ENCODE measurements at regions not wholly inside any gene's neighbourhood (a gene's known extent, or its start where the extent isn't known, plus 50 kb on each side); places are given as distances from the start of the nearest gene placed in this dataset.
"Not testable (repeated sequence)": the region's sequence is repeated elsewhere in the genome, so short reads cannot be mapped to it uniquely, and the experiment has no call there.

DNA sequence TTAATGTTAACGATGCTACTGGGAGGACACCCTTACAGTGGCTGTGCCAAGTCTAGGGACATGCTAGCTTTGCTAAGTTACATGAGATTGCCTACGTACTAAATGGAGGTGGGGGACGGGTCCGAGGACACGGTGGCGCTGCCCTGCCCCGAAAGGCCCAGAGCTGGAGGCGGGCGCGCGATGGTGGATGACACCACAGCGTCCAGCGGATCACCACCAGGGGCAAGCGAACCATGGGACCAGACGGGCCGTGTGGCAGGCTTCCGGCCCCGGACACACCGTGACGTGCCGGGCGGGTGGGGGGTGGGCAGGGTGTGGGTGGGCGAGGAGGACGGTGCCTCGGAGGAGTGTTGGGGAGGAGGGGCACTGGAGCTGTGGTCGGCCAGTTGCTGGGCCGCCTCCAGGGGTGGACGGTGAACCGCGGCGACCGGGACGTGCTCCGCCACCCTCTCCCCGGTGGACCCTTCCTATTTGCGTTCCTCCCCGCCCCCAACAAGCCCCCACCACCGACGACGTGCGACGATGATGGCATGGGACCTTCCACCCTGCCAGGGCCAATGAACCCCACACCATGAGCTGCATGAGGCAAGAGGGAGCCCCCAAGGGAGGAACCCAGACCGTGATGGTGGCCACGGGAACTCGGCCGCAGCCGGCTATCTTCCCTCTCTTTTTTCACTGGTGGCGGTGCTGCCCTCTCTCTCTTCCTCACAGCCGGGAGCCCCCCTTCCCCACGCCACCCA is 773.3 kb upstream of the DEFB115 start:
- no peak for DNase-seq (ENCODE audit: low read depth)

- no peak for DNase-seq (ENCODE audit: low read depth)
Measured at GRCh38 chr20:30484749-30485070, 772.8 kb upstream of the DEFB115 start.

GRCh38 chr20:30485331-30486102 is 771.9 kb upstream of the DEFB115 start:
- no peak for DNase-seq (ENCODE audit: low read depth)

GRCh38 chr20:30486103-30486478 is 771.4 kb upstream of the DEFB115 start:
- no peak for DNase-seq (ENCODE audit: low read depth)

DNA sequence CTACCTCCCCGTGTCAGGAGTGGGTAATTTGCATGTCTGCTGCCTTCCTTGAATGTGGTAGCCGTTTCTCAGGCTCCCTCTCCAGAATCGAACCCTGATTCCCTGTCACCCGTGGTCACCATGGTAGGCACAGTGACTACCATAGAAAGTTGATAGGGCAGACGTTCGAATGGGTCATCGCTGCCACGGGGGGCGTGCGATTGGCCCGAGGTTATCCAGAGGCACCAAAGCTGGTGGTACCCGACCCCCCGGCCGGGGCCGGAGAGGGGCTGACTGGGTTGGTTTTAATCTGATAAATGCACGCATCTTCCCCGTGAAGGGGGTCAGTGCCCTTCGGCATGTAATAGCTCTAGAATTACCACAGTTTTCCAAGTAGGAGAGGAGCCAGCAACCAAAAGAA is 770.0 kb upstream of the DEFB115 start:
- DNase-seq (ENCODE audit: low read depth): not testable (repeated sequence)

DNA sequence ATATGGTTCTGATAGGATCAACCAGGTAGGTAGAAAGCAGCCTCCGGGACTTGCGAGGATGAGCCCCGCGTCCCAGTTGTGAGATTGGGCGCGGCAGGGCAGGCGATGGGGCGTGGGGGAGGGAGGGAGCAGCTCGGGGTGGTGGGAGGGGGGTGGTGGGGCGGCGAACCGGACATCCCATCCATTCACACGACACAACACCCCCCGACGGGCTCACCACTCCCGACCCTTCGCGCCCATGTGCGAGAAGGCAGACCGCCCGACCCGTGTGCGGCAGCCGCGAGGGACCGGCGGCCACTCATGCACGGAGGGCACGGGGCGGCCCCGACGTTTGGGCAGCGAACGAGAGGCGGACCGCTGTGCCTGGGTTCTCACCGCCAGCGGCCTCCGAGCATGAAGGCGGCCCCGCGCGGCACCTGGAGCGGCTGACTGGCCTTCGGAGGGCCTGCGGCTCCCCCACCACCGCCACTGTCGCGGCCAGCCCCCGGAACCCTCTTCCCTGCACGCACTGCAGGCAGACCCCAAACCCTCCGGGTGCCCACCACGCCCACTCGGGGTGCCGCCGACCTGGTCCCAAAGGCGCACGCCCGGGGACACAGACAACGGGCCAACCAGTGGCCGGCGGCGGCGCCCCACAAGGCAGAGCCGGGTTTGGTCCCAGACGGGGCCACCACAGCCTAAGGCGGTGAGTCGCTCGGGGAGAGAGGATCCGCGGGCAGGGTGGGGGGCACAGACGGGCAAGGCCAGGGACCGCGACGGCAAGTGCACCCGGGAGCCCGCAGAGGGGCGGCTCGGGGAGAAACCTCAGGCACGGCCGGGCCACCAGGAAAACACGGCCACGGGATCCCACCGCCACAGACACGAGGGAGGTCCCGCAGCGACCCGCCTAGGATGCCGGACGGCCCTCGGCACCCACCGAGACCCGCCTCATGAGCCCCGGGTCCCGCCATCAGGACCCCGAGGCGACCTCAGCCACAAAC is 769.2 kb upstream of the DEFB115 start:
- DNase-seq (ENCODE audit: low read depth): no peak

DNA sequence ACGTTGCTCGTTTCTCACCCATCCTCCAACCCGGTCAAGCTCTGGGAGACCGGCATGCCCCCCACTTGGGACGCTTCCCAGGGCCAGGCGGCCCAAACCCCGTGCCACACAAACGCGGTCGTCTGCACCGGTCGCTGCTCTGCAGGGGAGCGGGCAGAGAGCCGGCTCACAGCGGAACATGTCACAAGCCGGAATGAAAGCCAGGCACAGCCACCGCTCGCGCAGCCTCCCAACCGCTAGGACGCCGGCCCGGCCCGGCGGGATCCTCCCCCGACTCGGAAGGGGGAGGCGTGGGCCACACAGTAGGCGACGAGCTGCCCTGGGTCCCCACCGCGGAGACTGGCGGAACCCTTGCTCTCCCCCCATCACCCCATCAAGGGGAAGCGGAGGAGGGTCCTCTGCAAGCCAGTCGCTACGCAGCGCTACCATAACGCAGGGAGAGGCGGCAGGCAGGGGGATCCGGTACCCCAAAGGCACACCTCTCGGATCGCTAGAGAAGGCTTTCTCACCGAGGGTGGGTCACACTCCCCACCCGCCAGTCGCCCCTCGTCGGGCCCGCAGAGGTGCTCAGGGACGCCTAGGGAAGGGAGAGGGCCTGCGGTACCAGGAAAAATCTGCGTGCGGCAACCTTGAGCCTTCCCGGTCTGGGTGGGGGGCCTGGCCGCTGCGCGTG is 768.4 kb upstream of the DEFB115 start:
- no peak for DNase-seq (ENCODE audit: low read depth)

GRCh38 chr20:30489614-30490003 is 767.9 kb upstream of the DEFB115 start:
- no peak for DNase-seq (ENCODE audit: low read depth)

DNA sequence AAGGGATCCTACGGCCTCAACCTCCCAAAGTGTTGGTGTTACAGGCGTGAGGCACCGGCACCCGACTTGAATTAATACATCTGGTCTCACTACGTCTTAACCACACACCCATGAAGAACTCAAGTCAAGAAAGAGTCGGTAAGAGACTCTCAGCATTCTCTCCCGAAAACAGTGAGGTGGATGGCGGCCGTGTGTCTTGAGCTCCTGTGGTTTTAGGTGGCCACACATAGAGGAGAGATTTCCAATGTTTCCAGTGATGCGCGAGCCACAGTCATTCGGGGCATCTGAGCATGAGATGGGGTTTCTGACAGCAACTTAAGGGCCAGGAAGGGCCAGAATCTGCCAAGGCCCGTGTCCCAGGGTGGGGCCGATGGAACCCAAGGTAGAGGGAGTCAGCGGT is 766.4 kb upstream of the DEFB115 start:
- DNase-seq (ENCODE audit: low read depth): no peak

- DNase-seq (ENCODE audit: low read depth): not testable (repeated sequence)
Measured at GRCh38 chr20:30496656-30497055, 760.8 kb upstream of the DEFB115 start.

GRCh38 chr20:30497191-30497590 is 760.3 kb upstream of the DEFB115 start:
- DNase-seq (ENCODE audit: low read depth): not testable (repeated sequence)

DNA sequence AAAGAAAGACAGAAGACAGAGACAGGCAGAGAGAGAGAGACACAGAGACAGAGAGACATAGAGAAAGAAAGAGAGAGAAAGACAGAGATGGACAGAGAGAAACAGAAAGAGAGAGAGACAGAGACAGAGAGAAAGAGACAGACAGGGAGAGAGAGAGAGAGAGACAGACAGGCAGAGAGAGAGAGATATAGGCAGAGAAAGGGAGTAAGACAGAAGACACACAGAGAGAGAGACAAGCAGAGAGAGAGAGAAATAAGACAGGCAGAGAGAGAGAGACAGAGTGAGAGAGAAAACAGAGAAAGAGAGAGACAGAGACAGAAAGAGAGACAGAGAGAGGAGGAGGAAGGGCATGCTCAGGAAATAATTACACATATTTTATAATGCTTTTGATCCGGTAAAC is 758.3 kb upstream of the DEFB115 start:
- DNase-seq (ENCODE audit: low read depth): no peak

DNA sequence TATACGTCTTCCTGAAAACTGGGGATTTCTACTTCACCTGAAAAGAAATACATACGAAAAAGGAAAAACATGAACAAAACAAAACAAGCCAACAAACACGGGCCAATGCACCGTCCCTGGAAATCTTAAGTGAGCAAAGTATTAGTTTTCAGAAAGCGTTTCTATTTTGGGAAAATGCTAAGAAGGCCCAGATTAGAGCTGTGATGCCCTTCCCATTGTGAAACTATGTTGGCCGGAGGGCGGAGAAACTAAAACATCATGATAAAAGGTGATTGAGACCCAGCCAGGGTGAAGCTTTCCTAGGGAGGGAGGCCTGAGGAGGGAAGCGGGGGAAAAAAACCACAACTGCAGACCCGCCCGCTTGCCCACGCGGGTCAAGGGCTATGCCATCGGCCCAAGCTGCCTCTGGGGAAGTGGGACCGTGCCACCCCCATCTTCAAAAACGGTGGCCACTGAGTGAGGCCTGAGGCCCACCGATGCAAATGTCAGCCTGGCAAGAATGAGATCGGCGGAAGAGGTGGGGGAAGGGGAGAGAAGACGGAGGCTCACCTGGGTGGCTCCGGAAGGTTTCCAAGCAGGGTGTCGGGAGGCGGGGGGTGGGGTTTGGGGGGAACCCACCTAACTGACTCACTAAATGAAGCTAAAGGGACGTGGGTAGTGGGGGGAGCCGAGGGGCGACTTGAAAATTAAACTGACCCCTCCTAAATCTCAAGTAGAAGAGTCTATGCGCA is 757.6 kb upstream of the DEFB115 start:
- DNase-seq (ENCODE audit: low read depth): not testable (repeated sequence)

- DNase-seq (ENCODE audit: low read depth): not testable (repeated sequence)
Measured at GRCh38 chr20:30500447-30500820, 757.0 kb upstream of the DEFB115 start.

DNA sequence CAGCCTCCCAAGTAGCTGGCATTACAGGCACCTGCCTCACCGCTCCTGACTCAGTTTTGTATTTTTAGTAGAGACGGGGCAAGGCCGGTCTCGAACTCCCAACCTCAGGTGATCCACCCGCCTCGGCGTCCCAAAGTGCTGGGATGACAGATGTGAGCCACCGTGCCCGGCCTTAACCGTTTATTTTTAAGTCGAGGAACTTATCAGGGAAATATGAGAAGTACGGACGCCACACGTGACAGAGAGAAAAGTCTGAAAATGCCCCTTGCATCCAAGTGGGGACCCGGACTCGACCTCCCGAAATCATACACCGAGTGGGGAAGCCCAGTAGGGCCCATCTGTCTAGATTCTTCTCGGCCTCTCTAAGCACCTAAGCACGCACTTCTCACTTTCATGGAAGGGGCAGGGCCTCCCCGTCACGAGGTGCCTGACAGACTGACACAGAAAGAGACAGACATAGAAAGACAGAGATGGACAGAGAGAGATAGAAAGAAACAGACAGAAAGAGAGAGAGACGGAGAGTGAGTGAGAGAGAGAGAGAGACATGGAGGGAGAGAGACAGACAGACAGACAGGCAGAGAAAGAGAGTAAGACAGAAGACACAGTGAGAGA is 756.5 kb upstream of the DEFB115 start:
- no peak for DNase-seq (ENCODE audit: low read depth)

DNA sequence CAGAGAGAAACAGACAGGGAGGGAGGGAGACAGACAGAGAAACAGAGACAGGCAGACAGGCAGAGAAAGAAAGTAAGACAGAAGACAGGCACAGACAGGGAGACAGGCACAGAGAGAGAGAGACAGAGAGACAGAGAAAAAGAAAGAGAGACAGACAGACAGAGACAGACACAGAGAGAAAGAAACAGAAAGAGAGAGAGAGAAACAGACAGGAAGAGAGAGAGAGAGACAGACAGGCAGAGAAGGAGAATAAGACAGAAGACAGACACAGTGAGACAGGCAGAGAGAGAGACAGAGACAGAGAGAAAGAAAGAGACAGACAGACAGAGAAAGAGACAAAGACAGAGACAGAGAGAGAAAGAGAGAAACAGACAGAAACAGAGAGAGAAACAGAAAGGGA is 754.8 kb upstream of the DEFB115 start:
- DNase-seq (ENCODE audit: low read depth): no peak

DNA sequence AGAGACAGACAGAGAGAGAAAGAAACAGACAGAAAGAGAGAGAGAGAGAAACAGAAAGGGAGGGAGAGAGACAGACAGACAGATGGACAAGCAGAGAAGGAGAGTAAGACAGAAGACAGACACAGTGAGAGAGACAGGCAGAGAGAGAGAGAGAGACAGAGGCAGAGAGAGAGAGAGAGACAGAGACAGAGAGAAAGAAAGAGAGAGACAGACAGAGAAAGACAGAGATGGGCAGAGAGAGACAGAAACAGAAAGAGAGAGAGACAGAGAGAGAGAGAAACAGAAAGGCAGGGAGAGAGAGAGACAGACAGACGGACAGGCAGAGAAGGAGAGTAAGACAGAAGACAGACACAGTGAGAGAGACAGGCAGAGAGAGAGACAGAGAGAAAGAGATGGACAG is 754.3 kb upstream of the DEFB115 start:
- DNase-seq (ENCODE audit: low read depth): not testable (repeated sequence)

DNA sequence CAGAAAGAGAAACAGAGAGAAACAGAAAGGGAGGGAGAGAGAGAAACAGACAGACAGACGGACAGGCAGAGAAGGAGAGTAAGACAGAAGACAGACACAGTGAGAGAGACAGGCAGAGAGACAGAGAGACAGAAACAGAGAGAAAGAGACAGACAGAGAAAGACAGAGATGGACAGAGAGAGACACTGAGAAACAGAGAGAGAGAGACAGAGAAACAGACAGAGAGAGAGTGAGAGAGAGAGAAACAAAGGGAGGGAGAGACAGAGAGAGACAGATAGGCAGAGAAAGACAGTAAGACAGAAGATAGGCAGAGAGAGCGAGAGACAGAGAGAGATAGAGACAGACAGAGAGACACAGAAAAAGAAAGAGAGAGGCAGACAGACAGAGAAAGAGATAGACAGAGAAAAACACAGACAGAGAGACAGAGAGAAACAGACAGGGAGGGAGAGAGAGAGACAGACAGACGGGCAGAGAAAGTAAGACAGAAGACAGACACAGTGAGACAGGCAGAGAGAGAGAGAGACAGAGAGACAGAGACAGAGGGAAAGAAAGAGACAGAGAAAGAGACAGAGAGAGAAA is 753.4 kb upstream of the DEFB115 start:
- DNase-seq (ENCODE audit: low read depth): no peak

DNA sequence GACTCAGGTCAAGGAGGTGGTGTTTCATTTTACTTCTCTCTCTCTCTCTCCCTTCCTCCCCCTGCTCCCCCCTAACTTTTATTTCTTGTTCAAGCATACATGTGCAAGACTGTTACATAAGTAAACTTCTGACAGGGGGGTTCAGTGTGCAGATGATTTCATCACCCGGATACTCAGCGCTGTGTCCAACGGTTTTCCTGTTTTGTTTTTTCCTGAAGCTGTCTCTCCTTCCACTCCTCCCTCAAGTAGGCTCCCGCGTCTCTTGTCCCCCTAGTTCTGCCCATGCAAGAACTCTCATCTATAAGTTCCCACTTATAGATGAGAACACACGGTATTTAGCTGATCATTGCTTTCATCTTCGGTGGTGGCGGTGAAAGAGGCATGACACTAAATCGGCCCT is 751.9 kb upstream of the DEFB115 start:
- DNase-seq (ENCODE audit: low read depth): no peak

DNA sequence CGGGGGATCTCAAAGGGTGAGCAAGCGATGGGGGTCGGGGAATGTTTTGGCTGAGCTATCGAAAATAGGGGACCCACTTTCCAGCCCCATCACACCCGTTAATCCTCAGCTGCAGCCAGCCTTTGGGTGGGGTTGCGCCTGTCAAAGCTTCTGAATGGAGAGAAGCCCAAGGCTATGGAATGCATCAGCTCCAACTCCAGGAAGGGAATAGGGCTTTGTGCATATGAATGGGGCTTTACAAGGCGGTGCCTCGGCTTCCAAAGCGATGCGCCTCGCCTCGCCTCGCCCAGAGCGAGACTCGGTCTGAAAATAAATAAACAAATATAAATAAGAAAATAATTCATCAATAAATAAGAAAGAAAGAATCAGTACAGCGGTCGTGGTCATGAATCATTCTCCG is 751.4 kb upstream of the DEFB115 start:
- no peak for DNase-seq (ENCODE audit: low read depth)

Measured in M059J (cell line).